A673 (cell line): ENCODE measurements at regions not wholly inside any gene's neighbourhood (a gene's known extent, or its start where the extent isn't known, plus 50 kb on each side); places are given as distances from the start of the nearest gene placed in this dataset.

Experiments
- EZH2 ChIP-seq: fragments of 200-600 bp; sonication (generic); IDR thresholded peaks from 2 replicates; pipeline ENCODE4 v1.6.1; 2017; ENCODE audit warnings: borderline replicate concordance, low read depth, mild to moderate bottlenecking, mixed read lengths, antibody characterized with exemption, low read length; ENCODE audit not compliant: poor library complexity, severe bottlenecking
- TF ChIP-seq, protein P1 (sequence below): fragments of 300-800, 200-600 bp; sonication (generic); conservative IDR thresholded peaks from 2 replicates; pipeline ENCODE4 v1.5.1; 2017; ENCODE audit warnings: low read depth, mild to moderate bottlenecking, antibody characterized with exemption, low read length, moderate library complexity, mixed read lengths

DNA sequence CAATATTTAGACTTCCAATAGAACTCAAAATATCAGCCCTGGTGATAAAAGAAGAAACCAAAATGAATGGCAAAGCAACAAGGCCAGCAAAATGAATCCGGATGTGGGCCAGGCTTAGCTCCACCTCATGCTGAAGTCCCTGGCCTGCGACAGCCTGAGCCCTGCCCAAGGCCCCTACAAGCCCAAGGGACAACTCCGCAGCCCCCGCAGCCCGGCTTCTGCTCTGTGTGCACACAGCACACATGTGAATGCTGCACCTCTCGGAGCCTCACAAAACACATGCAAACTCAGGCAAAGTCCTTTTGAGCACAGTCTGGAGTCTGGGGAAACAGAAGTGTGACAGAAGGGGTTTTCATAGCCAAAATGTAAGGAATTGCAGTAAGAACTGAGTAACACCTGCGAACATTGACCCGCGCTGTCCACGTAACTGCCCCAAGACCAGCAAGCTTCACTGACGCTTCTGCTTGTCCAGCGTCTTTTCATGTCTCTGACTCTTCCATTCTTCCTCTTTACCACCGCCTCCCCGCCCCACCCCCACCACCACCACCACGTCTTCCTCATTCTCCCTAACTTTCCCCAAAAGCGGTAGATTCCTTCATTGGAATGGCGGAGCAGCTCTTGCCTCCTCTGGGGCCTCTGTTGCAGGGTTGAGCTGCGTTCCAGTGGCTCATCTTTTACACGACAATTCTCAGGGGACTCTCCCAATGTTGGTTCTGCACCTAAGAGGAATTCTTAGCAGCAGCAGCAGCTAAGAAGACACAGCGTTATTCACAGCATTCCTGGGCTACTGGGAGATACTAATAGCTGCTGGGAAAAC lies 136.4 kb upstream of the COPS8 start:
- TF ChIP-seq, protein P1, sequence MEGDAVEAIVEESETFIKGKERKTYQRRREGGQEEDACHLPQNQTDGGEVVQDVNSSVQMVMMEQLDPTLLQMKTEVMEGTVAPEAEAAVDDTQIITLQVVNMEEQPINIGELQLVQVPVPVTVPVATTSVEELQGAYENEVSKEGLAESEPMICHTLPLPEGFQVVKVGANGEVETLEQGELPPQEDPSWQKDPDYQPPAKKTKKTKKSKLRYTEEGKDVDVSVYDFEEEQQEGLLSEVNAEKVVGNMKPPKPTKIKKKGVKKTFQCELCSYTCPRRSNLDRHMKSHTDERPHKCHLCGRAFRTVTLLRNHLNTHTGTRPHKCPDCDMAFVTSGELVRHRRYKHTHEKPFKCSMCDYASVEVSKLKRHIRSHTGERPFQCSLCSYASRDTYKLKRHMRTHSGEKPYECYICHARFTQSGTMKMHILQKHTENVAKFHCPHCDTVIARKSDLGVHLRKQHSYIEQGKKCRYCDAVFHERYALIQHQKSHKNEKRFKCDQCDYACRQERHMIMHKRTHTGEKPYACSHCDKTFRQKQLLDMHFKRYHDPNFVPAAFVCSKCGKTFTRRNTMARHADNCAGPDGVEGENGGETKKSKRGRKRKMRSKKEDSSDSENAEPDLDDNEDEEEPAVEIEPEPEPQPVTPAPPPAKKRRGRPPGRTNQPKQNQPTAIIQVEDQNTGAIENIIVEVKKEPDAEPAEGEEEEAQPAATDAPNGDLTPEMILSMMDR: no peak
- TF ChIP-seq EZH2: no peak
